HG03354 (cell line): ENCODE measurements at regions not wholly inside any gene's neighbourhood (a gene's known extent, or its start where the extent isn't known, plus 50 kb on each side); places are given as distances from the start of the nearest gene placed in this dataset.

Experiments
- ATAC-seq: cut with Tn5 transposase; IDR thresholded peaks from one replicate; pipeline ENCODE4 v1.9.1; 2021; ENCODE audit warnings: mild to moderate bottlenecking; ENCODE audit not compliant: unreplicated experiment, poor library complexity, severe bottlenecking

DNA sequence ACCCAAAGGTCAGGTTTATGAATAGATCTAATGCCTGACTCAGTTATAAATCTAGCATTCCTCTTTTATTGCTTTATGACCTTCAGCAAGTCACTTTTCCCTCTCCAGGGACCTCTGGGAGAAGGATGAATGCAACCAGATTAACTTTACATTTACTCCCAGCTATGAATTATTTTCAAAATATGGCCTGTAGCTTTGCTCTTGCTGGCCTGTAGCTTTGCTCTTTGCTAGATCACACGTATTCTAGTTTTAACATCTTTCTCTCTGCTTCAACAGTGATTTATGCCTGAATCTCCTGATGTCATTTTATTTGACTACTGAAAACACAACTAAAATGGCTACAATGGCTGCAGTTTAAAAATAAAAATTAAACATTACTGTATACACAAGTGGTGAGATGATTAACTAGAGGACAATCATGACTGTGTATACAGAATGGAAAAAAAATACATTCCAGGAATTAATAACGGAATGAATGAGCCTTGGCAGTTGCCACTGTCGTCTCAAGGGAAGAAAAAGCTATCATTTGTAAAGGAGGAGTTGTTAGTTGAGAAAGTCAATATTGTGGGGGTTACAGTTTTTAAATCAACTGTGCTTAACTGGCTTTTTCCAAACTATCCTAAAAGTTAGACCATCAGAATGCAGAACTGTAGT is 434.5 kb upstream of the GOT2 start:
- ATAC-seq: no peak

- no peak for ATAC-seq
Observed at GRCh38 chr16:59164461-59164860, 430.3 kb upstream of the GOT2 start.

- no peak for ATAC-seq
Observed at GRCh38 chr16:59163371-59164055, 429.4 kb upstream of the GOT2 start.

- ATAC-seq: no peak
Observed at GRCh38 chr16:59161679-59162078, 427.6 kb upstream of the GOT2 start.

- no peak for ATAC-seq
Observed at GRCh38 chr16:59154295-59154694, 420.2 kb upstream of the GOT2 start.

GRCh38 chr16:59148769-59149155 is 414.6 kb upstream of the GOT2 start:
- no peak for ATAC-seq

DNA sequence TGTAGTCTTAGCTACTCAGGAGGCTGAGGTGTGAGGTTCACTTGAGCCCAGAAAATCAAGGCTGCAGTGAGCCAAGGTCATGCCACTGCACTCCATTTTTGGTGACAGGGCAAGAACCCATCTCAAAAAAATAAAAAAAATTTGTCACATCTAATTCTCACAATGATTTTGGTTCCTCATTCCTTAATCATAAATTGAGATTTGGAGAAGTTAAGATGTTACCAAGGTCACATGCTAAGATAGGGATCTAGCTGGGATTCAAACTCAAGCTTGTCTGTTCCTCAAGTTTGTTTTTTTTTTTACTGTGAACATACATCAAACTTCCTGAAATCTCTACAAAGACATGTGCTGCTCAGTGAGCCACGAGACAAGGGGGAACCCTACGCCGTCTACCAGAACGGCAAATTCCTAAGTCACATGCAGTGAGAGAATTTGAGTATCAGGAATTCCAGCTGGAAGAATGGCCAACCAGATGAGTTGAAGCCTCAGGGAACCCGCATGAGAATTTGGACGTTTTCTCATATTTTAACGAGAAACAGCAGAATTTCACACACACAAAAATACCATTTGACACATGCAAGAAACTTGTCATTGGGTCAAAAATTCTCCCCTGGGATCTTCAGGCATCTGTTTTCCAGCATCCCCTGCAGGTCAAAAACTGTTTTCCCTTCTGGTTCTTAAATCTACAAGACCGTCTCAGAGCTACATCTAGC is 414.1 kb upstream of the GOT2 start:
- ATAC-seq: no peak

DNA sequence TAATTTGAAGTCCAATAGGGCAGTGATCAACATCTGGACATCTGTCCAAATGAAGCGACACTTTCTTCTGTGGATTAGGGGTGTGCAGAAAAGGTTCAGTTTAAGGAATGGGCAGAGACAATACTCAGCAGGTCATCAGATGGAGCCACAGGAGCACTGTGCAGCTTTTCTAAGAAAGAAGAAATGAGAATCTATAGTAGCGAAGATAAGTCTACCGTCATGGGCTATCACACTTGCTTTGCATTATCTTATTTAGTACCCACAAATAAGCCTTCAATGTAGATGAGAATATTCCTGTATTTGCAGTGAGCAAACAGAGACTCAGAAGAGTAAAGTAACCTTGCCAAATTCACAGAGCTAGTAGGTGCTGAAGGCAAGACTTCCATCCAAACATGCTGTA is 412.0 kb upstream of the GOT2 start:
- no peak for ATAC-seq

DNA sequence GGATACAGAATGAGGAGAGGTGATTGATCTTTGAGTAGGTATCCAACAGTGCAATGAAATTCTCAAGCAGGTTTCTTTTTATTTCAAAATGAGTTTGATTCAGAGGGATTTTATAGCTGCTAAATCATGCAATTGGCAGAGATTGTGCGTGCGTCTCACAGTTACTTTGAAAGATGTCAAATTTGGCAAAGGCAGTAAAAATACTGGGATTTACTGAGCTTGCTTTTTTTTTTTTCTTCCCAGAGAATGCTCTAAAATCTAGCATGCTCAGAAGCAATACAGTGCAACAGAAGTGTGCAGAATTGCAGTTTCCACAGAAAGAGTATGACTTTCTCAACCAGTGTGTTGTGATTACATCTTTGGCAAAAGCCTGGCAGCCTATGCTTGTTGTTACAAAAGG is 410.7 kb upstream of the GOT2 start:
- ATAC-seq: no peak

DNA sequence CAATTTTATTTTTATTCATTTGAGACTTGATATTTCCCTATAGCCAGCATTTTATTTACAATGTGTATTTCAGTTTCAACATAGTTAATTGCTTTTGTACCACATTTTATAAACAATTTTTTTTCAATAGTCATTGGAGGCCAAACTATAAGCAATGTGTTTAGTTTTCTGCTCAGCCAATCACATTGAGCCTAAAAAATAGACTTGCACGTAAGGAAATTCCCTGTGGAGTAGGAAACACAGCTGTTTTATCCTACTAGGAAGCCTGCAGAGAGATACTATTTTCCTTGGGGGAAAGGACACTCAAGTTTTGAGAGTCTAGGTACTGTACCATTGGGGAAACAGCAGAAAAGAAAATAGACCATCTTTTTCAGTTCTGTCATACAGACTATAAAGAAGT is 410.2 kb upstream of the GOT2 start:
- ATAC-seq: no peak

DNA sequence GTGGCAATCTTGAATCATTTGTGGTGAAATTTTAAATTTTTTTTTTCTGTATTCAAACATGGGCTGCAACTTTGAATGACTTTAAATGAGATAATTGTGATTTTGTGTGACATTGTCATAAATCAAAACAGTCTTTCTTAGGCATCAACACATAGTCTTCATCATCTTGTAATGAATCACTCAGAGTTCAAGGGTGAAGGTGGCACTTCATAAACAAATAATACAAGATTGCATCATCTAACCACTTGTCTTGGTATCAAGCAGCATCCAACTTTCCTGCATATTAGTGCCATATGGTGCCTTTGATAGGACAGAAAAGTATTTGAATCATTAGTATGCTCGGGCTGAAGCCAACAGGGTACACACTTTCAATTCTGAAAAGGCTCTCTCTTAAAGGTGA is 392.4 kb upstream of the GOT2 start:
- no peak for ATAC-seq

GRCh38 chr16:59124056-59124455 is 389.9 kb upstream of the GOT2 start:
- no peak for ATAC-seq

GRCh38 chr16:59123479-59123878 is 389.4 kb upstream of the GOT2 start:
- no peak for ATAC-seq

DNA sequence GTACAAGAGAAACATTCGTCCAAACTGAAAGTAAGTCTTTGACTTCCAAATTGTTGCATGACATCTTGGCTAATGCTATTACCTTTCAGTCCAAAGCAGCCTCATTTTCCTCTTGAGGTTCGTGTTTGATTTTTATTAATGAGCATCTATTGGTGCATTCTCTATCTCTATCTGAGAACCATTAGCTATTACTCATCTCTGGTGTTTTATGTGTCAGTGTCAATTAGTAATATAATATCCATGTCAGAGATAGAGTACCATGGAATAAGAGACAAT is 388.1 kb upstream of the GOT2 start:
- no peak for ATAC-seq

DNA sequence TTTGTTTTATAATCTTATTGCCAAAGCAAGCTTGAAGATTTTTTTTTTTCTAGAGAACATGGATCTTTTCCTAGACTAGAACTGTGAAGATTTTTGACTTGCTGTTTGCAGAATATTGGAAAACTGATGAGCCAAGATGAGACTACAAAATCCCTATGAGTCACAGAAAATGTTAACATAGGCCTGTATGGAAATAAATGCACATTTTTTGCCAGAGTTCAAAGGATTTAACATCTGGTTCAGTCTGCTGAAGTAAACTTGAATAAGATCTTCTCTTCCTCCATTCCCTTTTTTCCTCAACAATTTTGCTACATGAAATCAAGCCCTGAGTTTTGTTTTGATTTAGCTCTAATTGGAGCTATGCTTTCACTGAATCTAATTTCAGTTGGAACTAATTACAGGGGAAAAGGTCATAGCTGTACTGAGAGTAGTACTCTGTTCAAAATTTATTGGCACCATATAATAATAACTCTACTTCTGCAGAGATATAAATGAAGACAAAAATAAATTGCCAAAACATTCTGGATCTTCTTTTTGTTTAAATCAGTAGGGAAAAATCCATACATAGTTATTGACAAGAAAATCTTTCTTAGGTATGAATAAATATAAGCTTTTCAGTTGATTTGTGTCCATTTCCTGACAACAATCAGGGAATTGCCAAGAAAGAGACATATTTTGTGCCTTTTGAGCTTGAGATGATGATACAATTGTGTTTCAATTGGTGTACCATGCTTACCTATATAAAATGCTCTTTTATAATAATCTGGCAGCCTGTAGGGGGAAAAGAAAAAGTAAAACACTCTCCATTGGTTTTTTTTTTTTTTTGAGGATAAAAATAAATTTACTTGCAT is 387.5 kb upstream of the GOT2 start:
- no peak for ATAC-seq

DNA sequence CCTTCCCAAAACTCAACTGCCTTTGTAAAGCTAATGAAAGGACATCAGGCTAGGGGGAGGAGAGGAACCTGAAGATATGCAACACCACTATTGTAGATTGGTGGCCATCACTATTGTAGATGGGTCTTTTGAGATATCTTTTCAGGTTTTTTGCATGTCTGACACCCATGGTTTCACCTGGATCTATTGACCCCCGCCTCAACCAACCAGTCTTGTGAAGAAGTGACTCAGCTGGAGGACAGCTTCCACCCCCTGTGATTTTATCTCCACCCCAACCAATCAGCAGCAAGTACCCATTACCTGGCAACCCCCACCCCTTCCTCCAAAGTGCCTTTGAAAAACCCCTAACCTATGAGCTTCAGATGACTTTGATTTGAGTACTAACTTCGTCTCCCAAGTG is 382.6 kb upstream of the GOT2 start:
- no peak for ATAC-seq

DNA sequence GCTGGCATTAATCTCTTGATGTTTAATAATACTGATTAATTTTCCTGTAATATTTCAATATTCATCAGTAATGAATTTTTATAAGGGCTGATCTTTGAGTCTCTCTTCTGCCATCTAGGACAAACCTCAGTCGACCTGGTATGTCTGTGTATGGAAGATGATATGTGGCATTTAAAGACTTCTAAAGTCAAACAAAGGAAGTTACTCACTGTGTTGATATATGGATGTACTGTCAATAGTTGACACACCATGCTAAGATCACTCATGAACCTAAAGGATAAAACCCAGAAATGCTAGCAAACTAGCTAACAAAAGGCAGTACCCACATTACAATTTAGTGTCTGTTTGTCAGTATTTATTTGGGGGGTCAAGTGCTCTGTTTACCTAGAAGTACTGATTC is 380.7 kb upstream of the GOT2 start:
- ATAC-seq: no peak

DNA sequence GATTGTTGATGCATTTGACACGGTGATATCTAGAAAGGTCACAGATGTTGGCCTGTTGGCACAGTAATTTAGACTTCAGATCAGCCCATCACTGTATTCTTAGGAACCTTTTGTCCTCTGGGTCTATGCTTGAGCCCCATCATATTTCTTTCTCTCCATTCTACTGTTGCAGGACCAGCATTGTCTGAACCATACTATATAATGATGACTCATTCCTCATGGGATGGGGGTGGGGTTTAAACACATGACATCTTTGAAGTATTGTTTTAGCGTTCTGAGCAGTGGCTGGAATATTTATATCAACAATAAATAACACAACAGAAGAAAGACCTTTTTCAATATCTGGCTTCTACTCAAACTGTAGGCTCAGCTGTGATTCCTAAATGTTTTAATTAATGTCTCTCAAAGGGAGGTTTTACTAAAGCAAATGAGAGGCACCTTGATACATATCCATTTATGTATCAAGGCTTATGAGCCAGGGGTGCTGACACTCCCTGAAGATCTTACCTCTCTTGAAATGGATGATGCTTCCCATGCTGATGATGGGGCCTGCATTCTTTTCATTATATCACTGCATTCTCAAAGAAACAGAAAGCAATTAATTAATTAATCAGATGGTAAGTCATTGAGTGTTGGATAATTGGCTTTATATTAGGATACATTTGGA is 379.0 kb upstream of the GOT2 start:
- no peak for ATAC-seq

DNA sequence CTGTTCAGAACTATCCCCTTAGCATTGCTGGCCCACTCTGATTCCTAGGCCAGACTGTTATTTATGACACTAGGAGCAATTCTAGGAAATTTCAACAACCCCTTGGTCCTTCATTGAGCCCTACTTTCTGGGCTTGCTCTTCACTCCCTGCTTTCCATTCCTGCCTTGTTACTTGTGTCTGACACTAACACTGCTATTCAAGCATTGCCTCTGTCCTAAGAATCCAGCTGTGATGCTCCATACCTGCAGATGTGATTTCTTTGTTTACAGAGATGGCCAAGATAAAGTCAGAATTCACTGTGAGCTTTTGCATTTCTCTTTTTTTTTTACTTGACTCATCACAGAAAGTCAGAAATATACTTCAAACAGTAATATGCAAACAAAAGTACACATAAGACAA is 377.2 kb upstream of the GOT2 start:
- ATAC-seq: no peak

GRCh38 chr16:59108374-59108773 is 374.3 kb upstream of the GOT2 start:
- no peak for ATAC-seq
